ENCODE measurements at regions not wholly inside any gene's neighbourhood (a gene's known extent, or its start where the extent isn't known, plus 50 kb on each side); places are given as distances from the start of the nearest gene placed in this dataset.
"Not testable (repeated sequence)": the region's sequence is repeated elsewhere in the genome, so short reads cannot be mapped to it uniquely, and the experiment has no call there.

DNA sequence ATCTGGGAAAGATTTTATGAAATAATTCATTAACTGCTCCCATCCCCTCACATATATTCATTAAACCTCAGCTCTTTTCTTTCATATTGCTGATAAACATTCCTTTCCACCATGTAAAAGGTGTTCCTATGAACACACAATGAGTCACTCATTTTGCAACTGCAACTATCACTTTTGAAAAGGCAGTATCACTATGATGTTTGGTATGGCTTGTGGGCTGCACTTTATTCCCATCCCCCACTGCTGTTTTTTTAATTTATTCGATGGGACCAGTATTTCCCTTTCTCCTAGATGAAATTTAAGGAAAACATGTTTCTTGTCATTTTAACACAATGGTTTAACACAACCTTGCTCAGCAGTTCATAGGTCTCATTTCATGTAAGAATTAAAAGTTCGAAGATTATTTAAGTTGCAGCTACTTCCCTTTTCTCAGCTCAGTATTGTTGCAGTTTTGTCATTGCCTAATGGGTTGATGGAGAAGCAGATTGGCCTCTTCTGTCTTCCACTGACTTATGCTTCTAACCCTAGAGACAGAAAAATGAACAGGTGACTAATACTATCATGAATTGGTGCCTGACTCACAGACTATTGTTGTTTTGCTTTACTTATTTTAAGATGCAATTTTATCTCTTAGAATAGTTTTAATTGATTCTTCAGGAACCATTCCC is 280.3 kb downstream of the ZPLD1 start:
- WGBS: 75% methylated on average over 2 of the region's 2 CpGs
- H3K4me3 ChIP-seq: no peak overlapping the region
- H3K36me3 ChIP-seq: no peaks in the 10 kb centered on the region
- no peak overlapping the region for H3K27ac ChIP-seq (replicated peaks in 1 of 4)
- no peak for DNase-seq (ENCODE audit: extremely low spot score)
- TF ChIP-seq POLR2A (IDR thresholded peaks at IDR 0.05; ENCODE audit: low read depth): no peak
- H3K4me1 ChIP-seq: no peaks in the 10 kb centered on the region
- no peaks in the 10 kb centered on the region for H3K9me3 ChIP-seq
- H3K27me3 ChIP-seq: no peaks in the 10 kb centered on the region
- intact Hi-C loops (cut with DNase I): no loop called here

DNA sequence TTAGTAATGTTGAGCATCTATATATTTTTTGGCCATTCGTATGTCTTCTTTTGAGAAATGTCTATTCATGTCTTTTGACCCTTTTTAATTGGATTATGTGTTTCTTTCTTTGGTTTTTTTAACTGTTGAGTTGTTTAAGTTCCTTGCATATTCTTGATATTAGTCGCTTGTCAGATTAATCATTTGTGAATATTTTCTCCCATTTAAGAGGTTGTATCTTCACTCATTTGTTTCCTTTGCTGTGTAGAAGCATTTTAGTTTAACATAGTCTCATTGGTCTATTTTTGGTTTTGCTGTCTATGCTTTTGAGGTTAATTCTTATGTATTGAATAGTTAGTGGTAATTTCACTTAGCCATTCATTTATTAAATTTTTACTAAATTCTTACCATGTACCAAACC is 283.8 kb downstream of the ZPLD1 start:
- WGBS: 79% methylated on average over 2 of the region's 2 CpGs
- Histone ChIP-seq H3K27me3 (no peaks in the 10 kb centered on the region), H3K4me1 (no peaks in the 10 kb centered on the region), H3K4me3 (no peak overlapping the region), H3K27ac (replicated peaks in 1 of 4) (no peak overlapping the region), H3K36me3 (no peaks in the 10 kb centered on the region), H3K9me3 (no peaks in the 10 kb centered on the region)
- no peak for TF ChIP-seq CTCF (IDR thresholded peaks at IDR 0.05)
- TF ChIP-seq POLR2A (IDR thresholded peaks at IDR 0.05; ENCODE audit: low read depth): no peak
- no peak for TF ChIP-seq EP300 (IDR thresholded peaks at IDR 0.05)
- no peak for TF ChIP-seq POLR2AphosphoS5 (IDR thresholded peaks at IDR 0.05)
- DNase-seq (ENCODE audit: extremely low spot score): no peak
- intact Hi-C loops (cut with DNase I): no loop called here

DNA sequence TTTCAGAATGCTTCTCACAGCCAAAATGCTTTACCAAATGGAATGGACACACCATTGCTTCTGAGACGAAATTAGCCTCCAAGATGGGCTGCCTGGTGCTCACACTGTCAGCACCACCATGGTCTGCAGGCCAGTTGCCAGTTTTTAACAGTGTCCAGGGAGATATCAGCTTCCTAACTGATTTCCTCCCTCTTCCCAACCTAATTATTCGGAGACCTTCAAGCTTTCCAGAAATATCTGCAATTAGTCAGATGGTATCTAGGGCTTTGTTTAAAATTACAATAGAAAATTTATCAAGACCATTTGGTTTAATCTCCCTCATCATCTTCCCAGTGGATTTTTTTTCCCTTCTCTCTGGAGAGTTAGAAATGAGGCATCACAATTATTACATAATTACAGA is 287.5 kb downstream of the ZPLD1 start:
- Histone ChIP-seq H3K36me3 (no peaks in the 10 kb centered on the region), H3K9me3 (no peaks in the 10 kb centered on the region), H3K27ac (replicated peaks in 1 of 4) (no peak overlapping the region), H3K4me1 (no peaks in the 10 kb centered on the region), H3K27me3 (no peaks in the 10 kb centered on the region), H3K4me3 (no peak overlapping the region)
- WGBS: 56% methylated on average over 2 of the region's 2 CpGs
- no peak for TF ChIP-seq POLR2AphosphoS5 (IDR thresholded peaks at IDR 0.05)
- no peak for TF ChIP-seq EP300 (IDR thresholded peaks at IDR 0.05)
- TF ChIP-seq POLR2A (IDR thresholded peaks at IDR 0.05; ENCODE audit: low read depth): no peak
- TF ChIP-seq CTCF (IDR thresholded peaks at IDR 0.05): no peak
- intact Hi-C loops (cut with DNase I): no loop called here
- DNase-seq (ENCODE audit: extremely low spot score): no peak

GRCh38 chr3:102727340-102727739 is 292.5 kb downstream of the ZPLD1 start:
- no peak for TF ChIP-seq POLR2AphosphoS5 (IDR thresholded peaks at IDR 0.05)
- Histone ChIP-seq H3K27ac (replicated peaks in 1 of 4) (no peak overlapping the region), H3K9me3 (no peaks in the 10 kb centered on the region), H3K36me3 (no peaks in the 10 kb centered on the region), H3K27me3 (no peaks in the 10 kb centered on the region), H3K4me3 (no peak overlapping the region), H3K4me1 (no peaks in the 10 kb centered on the region)
- 84% methylated on average over 2 of the region's 2 CpGs for WGBS
- no peak for DNase-seq (ENCODE audit: extremely low spot score)
- intact Hi-C loops (cut with DNase I): no loop called here

- DNase-seq (ENCODE audit: extremely low spot score); H3K36me3 ChIP-seq; H3K27me3 ChIP-seq; intact Hi-C loops (cut with DNase I); H3K4me3 ChIP-seq; H3K9me3 ChIP-seq; H3K27ac ChIP-seq (replicated peaks in 1 of 4): not testable (repeated sequence)
- WGBS: over 99% methylated on average over 11 of the region's 12 CpGs
- peaks cover 0 to 18% (median 12%) of the 10 kb centered on the region in 4 donors for H3K4me1 ChIP-seq
These were observed 297.8 kb downstream of the ZPLD1 start for GRCh38 chr3:102732581-102732980.

DNA sequence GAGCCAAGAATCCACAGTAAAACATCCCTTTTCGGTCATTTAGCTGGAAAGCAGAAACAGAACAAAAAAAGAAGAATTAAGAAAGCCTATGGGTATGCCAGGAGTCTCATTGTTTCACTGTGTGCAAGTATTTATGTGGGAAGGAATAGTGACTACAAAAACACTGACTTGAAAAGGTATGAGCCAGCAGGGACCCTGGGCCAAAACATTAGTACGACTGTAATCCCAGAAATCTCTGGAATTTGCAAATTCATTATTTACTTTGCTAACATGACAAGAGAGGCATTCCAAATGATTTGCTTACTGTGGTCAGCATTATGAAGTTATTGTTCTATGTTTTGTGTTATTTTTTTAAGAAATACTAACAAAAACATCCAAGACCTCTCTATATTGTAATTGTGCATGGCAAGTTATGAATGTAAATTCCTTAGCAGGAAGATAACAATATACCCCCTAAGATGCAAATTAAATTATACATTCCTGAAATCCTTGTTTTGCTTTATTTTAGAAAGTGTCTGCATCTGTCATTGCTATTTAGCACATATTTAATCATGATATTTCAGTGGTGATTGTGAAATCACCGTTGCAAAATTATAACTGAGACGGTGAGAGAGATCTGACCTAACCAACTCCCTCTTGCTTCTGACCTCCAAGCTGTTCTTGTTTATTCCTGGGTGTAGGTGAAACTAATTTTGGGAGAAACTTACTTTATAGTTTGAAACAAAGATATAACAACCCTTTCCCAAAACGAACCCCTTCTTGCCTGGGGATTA is 299.2 kb downstream of the ZPLD1 start:
- Histone ChIP-seq H3K27me3 (no peaks in the 10 kb centered on the region), H3K27ac (replicated peaks in 1 of 4) (no peak overlapping the region), H3K4me1 (peaks cover 0 to 18% (median 12%) of the 10 kb centered on the region in 4 donors), H3K9me3 (no peaks in the 10 kb centered on the region), H3K4me3 (no peak overlapping the region), H3K36me3 (no peaks in the 10 kb centered on the region)
- WGBS: 38% methylated on average over 5 of the region's 5 CpGs
- intact Hi-C loops (cut with DNase I): no loop called here
- no peak for DNase-seq (ENCODE audit: extremely low spot score)
- no peak for TF ChIP-seq CTCF (IDR thresholded peaks at IDR 0.05)
- TF ChIP-seq POLR2AphosphoS5 (IDR thresholded peaks at IDR 0.05): no peak
- no peak for TF ChIP-seq EP300 (IDR thresholded peaks at IDR 0.05)
- TF ChIP-seq POLR2A (IDR thresholded peaks at IDR 0.05; ENCODE audit: low read depth): no peak
